ENCODE measurements at regions not wholly inside any gene's neighbourhood (a gene's known extent, or its start where the extent isn't known, plus 50 kb on each side); places are given as distances from the start of the nearest gene placed in this dataset.
"Not testable (repeated sequence)": the region's sequence is repeated elsewhere in the genome, so short reads cannot be mapped to it uniquely, and the experiment has no call there.

GRCh38 chr19:28363254-28363653 lies 849.7 kb downstream of the UQCRFS1 start:
- no peak for DNase-seq (ENCODE audit: low read depth)

- DNase-seq (ENCODE audit: low read depth): no peak
Measured at GRCh38 chr19:28359431-28360414, 853.2 kb downstream of the UQCRFS1 start.

GRCh38 chr19:28358633-28359032 lies 854.3 kb downstream of the UQCRFS1 start:
- DNase-seq (ENCODE audit: low read depth): no peak

GRCh38 chr19:28351761-28352160 lies 861.2 kb downstream of the UQCRFS1 start:
- no peak for DNase-seq (ENCODE audit: low read depth)

GRCh38 chr19:28351321-28351720 lies 861.6 kb downstream of the UQCRFS1 start:
- DNase-seq (ENCODE audit: low read depth): not testable (repeated sequence)

- DNase-seq (ENCODE audit: low read depth): no peak
Measured at GRCh38 chr19:28350673-28351072, 862.3 kb downstream of the UQCRFS1 start.

- no peak for DNase-seq (ENCODE audit: low read depth)
Measured at GRCh38 chr19:28350037-28350436, 862.9 kb downstream of the UQCRFS1 start.

GRCh38 chr19:28349604-28350003 lies 863.3 kb downstream of the UQCRFS1 start:
- no peak for DNase-seq (ENCODE audit: low read depth)

- no peak for DNase-seq (ENCODE audit: low read depth)
Measured at GRCh38 chr19:28345811-28346210, 867.1 kb downstream of the UQCRFS1 start.

- no peak for DNase-seq (ENCODE audit: low read depth)
Measured at GRCh38 chr19:28341810-28342350, 871.1 kb downstream of the UQCRFS1 start.

- DNase-seq (ENCODE audit: low read depth): no peak
Measured at GRCh38 chr19:28334419-28334818, 878.5 kb downstream of the UQCRFS1 start.

GRCh38 chr19:28333909-28334308 lies 879.0 kb downstream of the UQCRFS1 start:
- DNase-seq (ENCODE audit: low read depth): no peak

- no peak for DNase-seq (ENCODE audit: low read depth)
Measured at GRCh38 chr19:28332886-28333285, 880.1 kb downstream of the UQCRFS1 start.

GRCh38 chr19:28332351-28332750 lies 880.6 kb downstream of the UQCRFS1 start:
- DNase-seq (ENCODE audit: low read depth): no peak

GRCh38 chr19:28331596-28331995 lies 881.4 kb downstream of the UQCRFS1 start:
- no peak for DNase-seq (ENCODE audit: low read depth)

- DNase-seq (ENCODE audit: low read depth): no peak
Measured at GRCh38 chr19:28330831-28331230, 882.1 kb downstream of the UQCRFS1 start.

- DNase-seq (ENCODE audit: low read depth): no peak
Measured at GRCh38 chr19:28329429-28329828, 883.5 kb downstream of the UQCRFS1 start.

- no peak for DNase-seq (ENCODE audit: low read depth)
Measured at GRCh38 chr19:28327905-28328304, 885.0 kb downstream of the UQCRFS1 start.

GRCh38 chr19:28326746-28327145 lies 886.2 kb downstream of the UQCRFS1 start:
- DNase-seq (ENCODE audit: low read depth): no peak

- DNase-seq (ENCODE audit: low read depth): no peak
Measured at GRCh38 chr19:28324275-28325060, 888.5 kb downstream of the UQCRFS1 start.

GRCh38 chr19:28322945-28323344 lies 890.0 kb downstream of the UQCRFS1 start:
- no peak for DNase-seq (ENCODE audit: low read depth)

GRCh38 chr19:28322491-28322890 lies 890.5 kb downstream of the UQCRFS1 start:
- DNase-seq (ENCODE audit: low read depth): no peak

- DNase-seq (ENCODE audit: low read depth): no peak
Measured at GRCh38 chr19:28319918-28320317, 893.0 kb downstream of the UQCRFS1 start.

Data from CMK (cell line).